Kidney (tissue), 13 donors: ENCODE measurements at regions not wholly inside any gene's neighbourhood (a gene's known extent, or its start where the extent isn't known, plus 50 kb on each side); places are given as distances from the start of the nearest gene placed in this dataset.
"Not testable (repeated sequence)": the region's sequence is repeated elsewhere in the genome, so short reads cannot be mapped to it uniquely, and the experiment has no call there.

Source experiments
- DNase-seq, 5 donors: peaks; one replicate each; pipeline ENCODE4 v3.0.0-alpha.2; 2013 to 2020
- FAIRE-seq: peaks from 2 replicates; lab custom pipeline; 2012; peaks lifted over from hg19 to GRCh38; lab: Jason Lieb, UNC
- H3K27ac ChIP-seq, 2 donors: one replicate each; pipeline ENCODE4 v1.7.0; 2013; ENCODE audit warnings: low read depth in 2 of 2, low read length in 2 of 2, inconsistent platforms in 1 of 2
- H3K27me3 ChIP-seq: one replicate; pipeline ENCODE4 v1.7.1; 2013; ENCODE audit warnings: low read length, inconsistent platforms; ENCODE audit not compliant: control insufficient read depth, insufficient read depth
- H3K36me3 ChIP-seq, 3 donors: one replicate each; pipeline versions ENCODE4 v1.7.0 to v1.7.1; 2013; ENCODE audit warnings: low read length in 3 of 3, control low read depth in 1 of 3, inconsistent platforms in 1 of 3; ENCODE audit not compliant: insufficient read depth in 3 of 3, control insufficient read depth in 2 of 3
- H3K4me1 ChIP-seq, 3 donors: one replicate each; pipeline versions ENCODE4 v1.7.0 to v1.7.1; 2013; ENCODE audit warnings: low read length in 3 of 3, inconsistent platforms in 1 of 3, low read depth in 1 of 3; ENCODE audit not compliant: control insufficient read depth in 2 of 3, insufficient read depth in 2 of 3
- H3K4me3 ChIP-seq, 3 donors: one replicate each; pipeline versions ENCODE4 v1.7.0 to v1.8.1; 2013; ENCODE audit warnings: low read length in 3 of 3, control low read depth in 1 of 3, inconsistent platforms in 1 of 3
- H3K9ac ChIP-seq, 3 donors: one replicate each; pipeline versions ENCODE4 v1.7.0 to v1.7.1; 2013; ENCODE audit warnings: low read length in 3 of 3, control low read depth in 1 of 3, inconsistent platforms in 1 of 3
- H3K9me3 ChIP-seq, 3 donors: one replicate each; pipeline versions ENCODE4 v1.7.0 to v1.7.1; 2013; ENCODE audit warnings: low read length in 3 of 3, control low read depth in 1 of 3, inconsistent platforms in 1 of 3; ENCODE audit not compliant: control insufficient read depth in 2 of 3, insufficient read depth in 1 of 3
- intact Hi-C: fragments of 100-400 bp; cut with DNase I; formaldehyde crosslinking; loops from one replicate; pipeline ENCODE4 v1.11.1; 2022
- TF ChIP-seq, protein P1 (sequence below): IDR thresholded peaks from 3 replicates; pipeline ENCODE4 v1.5.1; 2012; ENCODE audit warnings: mild to moderate bottlenecking, moderate library complexity, borderline replicate concordance; ENCODE audit not compliant: insufficient read depth; ENCODE audit errors: extremely low read depth
- donor health status: control.
- donor health status: control.
- donor health status: control.
- donor health status: control.
- donor health status: control.
- donor health status: DM: yes; HTN: yes; CAD: no.
- donor health status: Normal renal cell carcinoma (clear cell type).

- no peak overlapping the region for H3K27ac ChIP-seq
- DNase-seq (peak in 2 of 5 donors; percentile 0 to 44), FAIRE-seq (no peak)
- H3K9ac ChIP-seq: no peak overlapping the region
- H3K4me1 ChIP-seq: no peaks in the 10 kb centered on the region
- no peaks in the 10 kb centered on the region for H3K9me3 ChIP-seq
- no peaks in the 10 kb centered on the region for H3K27me3 ChIP-seq
- H3K4me3 ChIP-seq: no peak overlapping the region
- TF ChIP-seq, protein P1, sequence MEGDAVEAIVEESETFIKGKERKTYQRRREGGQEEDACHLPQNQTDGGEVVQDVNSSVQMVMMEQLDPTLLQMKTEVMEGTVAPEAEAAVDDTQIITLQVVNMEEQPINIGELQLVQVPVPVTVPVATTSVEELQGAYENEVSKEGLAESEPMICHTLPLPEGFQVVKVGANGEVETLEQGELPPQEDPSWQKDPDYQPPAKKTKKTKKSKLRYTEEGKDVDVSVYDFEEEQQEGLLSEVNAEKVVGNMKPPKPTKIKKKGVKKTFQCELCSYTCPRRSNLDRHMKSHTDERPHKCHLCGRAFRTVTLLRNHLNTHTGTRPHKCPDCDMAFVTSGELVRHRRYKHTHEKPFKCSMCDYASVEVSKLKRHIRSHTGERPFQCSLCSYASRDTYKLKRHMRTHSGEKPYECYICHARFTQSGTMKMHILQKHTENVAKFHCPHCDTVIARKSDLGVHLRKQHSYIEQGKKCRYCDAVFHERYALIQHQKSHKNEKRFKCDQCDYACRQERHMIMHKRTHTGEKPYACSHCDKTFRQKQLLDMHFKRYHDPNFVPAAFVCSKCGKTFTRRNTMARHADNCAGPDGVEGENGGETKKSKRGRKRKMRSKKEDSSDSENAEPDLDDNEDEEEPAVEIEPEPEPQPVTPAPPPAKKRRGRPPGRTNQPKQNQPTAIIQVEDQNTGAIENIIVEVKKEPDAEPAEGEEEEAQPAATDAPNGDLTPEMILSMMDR: no peak
- no peaks in the 10 kb centered on the region for H3K36me3 ChIP-seq
- intact Hi-C loops: no loop called here
Observed at GRCh38 chr10:42242135-42242805, 396.1 kb downstream of the ZNF33B start.

DNA sequence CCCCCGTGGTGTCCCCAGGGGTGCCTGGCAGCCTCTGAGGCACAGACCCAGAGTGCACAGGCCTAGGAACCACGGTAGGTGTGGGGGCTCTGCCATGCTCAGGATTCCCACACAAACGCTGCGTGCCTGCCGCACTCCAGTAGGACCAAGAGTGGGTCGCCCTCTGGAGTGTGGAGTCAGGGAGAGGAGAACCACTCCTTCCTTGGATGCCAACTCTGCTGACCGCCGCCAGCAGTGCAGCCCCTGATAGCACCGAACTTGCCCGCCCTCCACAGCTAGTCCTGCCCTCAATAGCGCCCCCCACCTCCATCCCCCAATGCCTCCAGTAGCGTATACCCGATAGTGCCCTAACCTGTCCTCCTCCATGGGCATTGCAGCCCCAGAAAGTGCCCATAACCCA lies 402.0 kb downstream of the ZNF33B start:
- H3K9ac ChIP-seq, FAIRE-seq, H3K36me3 ChIP-seq, H3K27ac ChIP-seq, H3K9me3 ChIP-seq, intact Hi-C loops, H3K4me3 ChIP-seq, H3K27me3 ChIP-seq, H3K4me1 ChIP-seq, DNase-seq: not testable (repeated sequence)

DNA sequence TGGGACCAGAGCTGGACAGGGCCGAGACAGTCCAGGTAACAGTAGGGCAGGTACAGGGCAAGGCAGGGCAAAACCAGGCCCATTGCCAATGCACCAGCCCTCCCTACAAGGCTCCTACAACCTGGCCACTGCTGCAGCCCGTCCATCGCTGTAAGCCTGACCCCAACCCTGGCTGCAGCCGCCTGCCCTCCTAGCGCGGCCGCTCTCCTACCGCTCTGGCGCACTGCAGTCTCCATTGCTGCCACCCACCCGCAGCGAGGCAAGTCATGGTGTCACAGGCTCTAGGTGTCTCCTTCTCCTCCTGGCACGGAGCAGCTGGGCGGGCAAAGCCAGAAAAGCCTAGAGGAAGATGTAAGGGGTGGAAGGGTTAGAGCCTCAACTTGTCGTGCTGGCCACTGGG lies 402.6 kb downstream of the ZNF33B start:
- H3K36me3 ChIP-seq, H3K9me3 ChIP-seq, H3K4me1 ChIP-seq, H3K27me3 ChIP-seq, FAIRE-seq, H3K9ac ChIP-seq, H3K27ac ChIP-seq, intact Hi-C loops, H3K4me3 ChIP-seq, DNase-seq: not testable (repeated sequence)

- DNase-seq, FAIRE-seq, intact Hi-C loops: not testable (repeated sequence)
Observed at GRCh38 chr10:42235241-42235640, 403.1 kb downstream of the ZNF33B start.

DNA sequence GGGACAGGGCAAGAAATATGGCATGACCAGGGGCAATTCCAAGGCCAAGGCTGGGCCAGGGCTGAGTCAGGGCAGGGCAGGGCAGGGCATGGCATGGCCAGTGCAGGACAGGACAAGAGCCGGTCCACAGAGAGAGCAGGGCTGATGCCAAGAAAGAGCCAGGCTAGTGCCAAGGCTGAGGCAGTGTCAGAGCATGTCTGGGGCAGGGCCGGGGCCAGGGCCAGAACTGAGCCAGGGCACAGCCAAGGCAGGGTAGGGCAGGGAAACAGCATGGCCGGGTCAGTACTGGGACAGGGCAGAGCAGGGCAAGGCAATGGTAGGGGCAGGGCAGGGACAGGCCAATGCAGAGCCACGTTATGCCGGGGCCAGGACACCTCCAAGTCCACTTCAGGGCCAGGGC lies 403.9 kb downstream of the ZNF33B start:
- H3K4me3 ChIP-seq, H3K36me3 ChIP-seq, FAIRE-seq, H3K27ac ChIP-seq, H3K9me3 ChIP-seq, intact Hi-C loops, DNase-seq, H3K4me1 ChIP-seq, H3K27me3 ChIP-seq, H3K9ac ChIP-seq: not testable (repeated sequence)

More at GRCh38 chr10:42235241-42235640, 403.1 kb downstream of the ZNF33B start:
- H3K36me3 ChIP-seq, H3K9me3 ChIP-seq, H3K27ac ChIP-seq, H3K9ac ChIP-seq, H3K4me1 ChIP-seq, H3K4me3 ChIP-seq, H3K27me3 ChIP-seq: not testable (repeated sequence)

DNA sequence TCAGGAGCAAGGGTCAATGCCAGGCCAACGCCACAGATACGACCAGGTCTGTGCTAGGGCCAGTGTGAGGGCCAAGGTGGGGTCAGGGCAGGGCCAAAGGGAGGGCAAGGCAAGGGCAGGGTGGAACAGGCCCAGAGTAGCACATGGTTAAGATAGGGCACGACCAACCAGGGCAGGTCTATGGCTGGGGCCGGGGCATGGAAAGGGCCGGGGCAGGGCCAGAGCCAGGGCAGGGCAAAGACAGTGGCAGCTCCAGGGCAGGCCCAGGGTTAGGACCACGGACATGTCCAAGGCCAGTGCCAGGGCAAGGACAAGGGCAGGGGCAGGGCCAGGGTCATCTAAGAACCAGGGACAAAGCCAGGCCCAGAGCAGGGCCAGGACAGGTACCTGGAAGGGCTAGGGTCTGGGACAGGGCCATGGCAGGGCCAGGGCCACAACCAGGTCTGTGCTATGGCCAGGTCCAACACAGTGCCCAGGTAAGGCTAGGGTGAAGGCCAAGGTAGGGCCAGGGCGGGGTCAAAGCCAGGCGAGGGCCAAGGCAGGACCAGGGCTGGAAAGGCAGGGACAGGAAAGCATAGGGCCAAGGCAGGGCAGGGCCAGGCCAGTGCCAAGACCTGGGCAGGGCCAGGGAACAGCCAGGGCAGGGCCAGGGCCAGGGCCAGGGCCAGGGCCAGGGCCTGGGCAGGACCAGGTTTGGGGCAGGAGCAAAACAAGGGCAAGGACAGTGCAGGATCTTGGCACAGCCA lies 404.7 kb downstream of the ZNF33B start:
- FAIRE-seq, H3K36me3 ChIP-seq, DNase-seq, H3K4me1 ChIP-seq, intact Hi-C loops, H3K27ac ChIP-seq, H3K27me3 ChIP-seq, H3K4me3 ChIP-seq, H3K9me3 ChIP-seq, H3K9ac ChIP-seq: not testable (repeated sequence)

DNA sequence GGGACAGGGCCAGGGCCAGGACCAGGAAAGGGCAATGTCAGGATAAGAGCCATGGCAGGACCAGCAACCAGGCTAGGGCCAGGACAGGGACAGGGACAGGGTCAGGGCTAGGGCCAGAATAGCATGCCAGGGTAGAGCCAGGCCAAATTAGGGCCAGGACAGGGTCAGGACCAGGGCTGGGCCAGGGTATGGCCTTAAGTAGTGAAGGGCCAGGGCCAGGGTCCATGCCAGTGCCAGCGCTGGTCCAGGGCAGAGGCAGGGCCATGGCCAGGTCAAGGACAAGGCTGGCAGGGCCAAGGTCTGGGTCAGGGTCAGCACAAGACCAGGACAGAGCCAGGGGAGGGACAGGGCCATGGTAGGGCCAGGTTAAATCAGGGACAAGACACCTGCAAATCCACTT lies 405.4 kb downstream of the ZNF33B start:
- H3K27ac ChIP-seq, intact Hi-C loops, H3K27me3 ChIP-seq, H3K9me3 ChIP-seq, DNase-seq, H3K9ac ChIP-seq, FAIRE-seq, H3K36me3 ChIP-seq, H3K4me3 ChIP-seq, H3K4me1 ChIP-seq: not testable (repeated sequence)
